Neural cell (in vitro differentiated cells): ENCODE measurements at regions not wholly inside any gene's neighbourhood (a gene's known extent, or its start where the extent isn't known, plus 50 kb on each side); places are given as distances from the start of the nearest gene placed in this dataset.

Experiments
- CTCF ChIP-seq: fragments of 450-650 bp; IDR thresholded peaks from 2 replicates; pipeline ENCODE4 v1.5.1; 2014; ENCODE audit warnings: antibody characterized with exemption, mild to moderate bottlenecking, moderate library complexity; ENCODE audit not compliant: poor library complexity, severe bottlenecking
- EP300 ChIP-seq: fragments of 450-650 bp; conservative IDR thresholded peaks from 2 replicates; pipeline ENCODE4 v1.6.1; 2014; ENCODE audit warnings: antibody characterized with exemption, mild to moderate bottlenecking, moderate library complexity; ENCODE audit not compliant: poor library complexity, severe bottlenecking
- EZH2 ChIP-seq: fragments of 200-600, 300-800 bp; shearing (Covaris generic), sonication (generic); IDR thresholded peaks from 2 replicates; pipeline ENCODE4 v1.6.1; 2014; ENCODE audit warnings: antibody characterized with exemption, low read length, borderline replicate concordance, mild to moderate bottlenecking; ENCODE audit not compliant: insufficient read depth, poor library complexity, severe bottlenecking
- POLR2AphosphoS5 ChIP-seq: IDR thresholded peaks from 2 replicates; pipeline ENCODE4 v1.6.1; 2012
- TAF1 ChIP-seq: IDR thresholded peaks from 2 replicates; pipeline ENCODE4 v1.6.1; 2012; ENCODE audit warnings: low read depth

- TF ChIP-seq EZH2 = no peak
- TF ChIP-seq TAF1 = no peak
- TF ChIP-seq CTCF = no peak
- TF ChIP-seq EP300 = no peak
- TF ChIP-seq POLR2AphosphoS5 = no peak
These were observed 125.3 kb upstream of the PROKR2 start for GRCh38 chr20:5442101-5442500.
